HPDE6-E6E7 (cell line): ENCODE measurements at regions not wholly inside any gene's neighbourhood (a gene's known extent, or its start where the extent isn't known, plus 50 kb on each side); places are given as distances from the start of the nearest gene placed in this dataset.
"Not testable (repeated sequence)": the region's sequence is repeated elsewhere in the genome, so short reads cannot be mapped to it uniquely, and the experiment has no call there.

Source experiments
- DNase-seq: peaks from one replicate; pipeline ENCODE4 v3.0.0; 2011; ENCODE audit warnings: missing footprints; ENCODE audit errors: extremely low spot score

GRCh38 chr13:95388420-95389079 is 87.3 kb upstream of the ABCC4 start:
- DNase-seq, result no peak

GRCh38 chr13:95391362-95391761 is 90.1 kb upstream of the ABCC4 start:
- DNase-seq, result no peak

GRCh38 chr13:95391785-95392184 is 90.5 kb upstream of the ABCC4 start:
- no peak for DNase-seq

- no peak for DNase-seq
These were observed 91.3 kb upstream of the ABCC4 start for GRCh38 chr13:95392597-95392996.

GRCh38 chr13:95403349-95404140 is 102.3 kb upstream of the ABCC4 start:
- no peak for DNase-seq

- peak; percentile 84 for DNase-seq
These were observed 103.1 kb upstream of the ABCC4 start for GRCh38 chr13:95404141-95404882.

GRCh38 chr13:95406176-95406575 is 104.9 kb upstream of the ABCC4 start:
- no peak for DNase-seq

- DNase-seq, result no peak
These were observed 110.3 kb upstream of the ABCC4 start for GRCh38 chr13:95411428-95412040.

GRCh38 chr13:95418946-95419345 is 117.7 kb upstream of the ABCC4 start:
- no peak for DNase-seq

GRCh38 chr13:95420501-95420900 is 119.2 kb upstream of the ABCC4 start:
- no peak for DNase-seq

- no peak for DNase-seq
These were observed 125.4 kb upstream of the ABCC4 start for GRCh38 chr13:95426631-95427030.

- DNase-seq, result not testable (repeated sequence)
These were observed 122.0 kb upstream of the CLDN10 start for GRCh38 chr13:95430525-95430924.

- DNase-seq, result no peak
These were observed 120.4 kb upstream of the CLDN10 start for GRCh38 chr13:95432141-95432540.

- DNase-seq, result no peak
These were observed 119.0 kb upstream of the CLDN10 start for GRCh38 chr13:95433537-95433936.

GRCh38 chr13:95434111-95434510 is 118.4 kb upstream of the CLDN10 start:
- DNase-seq, result no peak

GRCh38 chr13:95437561-95437960 is 115.0 kb upstream of the CLDN10 start:
- no peak for DNase-seq

GRCh38 chr13:95438297-95438696 is 114.2 kb upstream of the CLDN10 start:
- DNase-seq, result no peak

- no peak for DNase-seq
These were observed 112.0 kb upstream of the CLDN10 start for GRCh38 chr13:95440441-95441088.

GRCh38 chr13:95441326-95441725 is 111.2 kb upstream of the CLDN10 start:
- DNase-seq, result no peak

GRCh38 chr13:95444006-95444730 is 108.4 kb upstream of the CLDN10 start:
- DNase-seq, result no peak

- DNase-seq, result no peak
These were observed 107.4 kb upstream of the CLDN10 start for GRCh38 chr13:95445131-95445530.
